Kidney epithelial cell (primary cell): ENCODE measurements at regions not wholly inside any gene's neighbourhood (a gene's known extent, or its start where the extent isn't known, plus 50 kb on each side); places are given as distances from the start of the nearest gene placed in this dataset.

Source experiments
- DNase-seq: peaks from one replicate; pipeline ENCODE4 v3.0.0-alpha.2; 2010; ENCODE audit warnings: low read depth
- H3K27me3 ChIP-seq: 2 replicates; pipeline ENCODE4 v1.6.0; 2011; ENCODE audit warnings: low read length; ENCODE audit not compliant: control insufficient read depth, insufficient read depth
- H3K36me3 ChIP-seq: 2 replicates; pipeline ENCODE4 v1.5.1; 2011; ENCODE audit warnings: low read length; ENCODE audit not compliant: control insufficient read depth, insufficient read depth
- H3K4me3 ChIP-seq: 2 replicates; pipeline ENCODE4 v1.5.1; 2011; ENCODE audit warnings: low read depth, mild to moderate bottlenecking, control low read depth, low read length
- TF ChIP-seq, protein P1 (sequence below): IDR thresholded peaks from 2 replicates; pipeline ENCODE4 v1.5.1; 2011; ENCODE audit warnings: mild to moderate bottlenecking, moderate library complexity, low read length, control low read depth, inconsistent platforms; ENCODE audit not compliant: insufficient read depth, poor library complexity, severe bottlenecking

DNA sequence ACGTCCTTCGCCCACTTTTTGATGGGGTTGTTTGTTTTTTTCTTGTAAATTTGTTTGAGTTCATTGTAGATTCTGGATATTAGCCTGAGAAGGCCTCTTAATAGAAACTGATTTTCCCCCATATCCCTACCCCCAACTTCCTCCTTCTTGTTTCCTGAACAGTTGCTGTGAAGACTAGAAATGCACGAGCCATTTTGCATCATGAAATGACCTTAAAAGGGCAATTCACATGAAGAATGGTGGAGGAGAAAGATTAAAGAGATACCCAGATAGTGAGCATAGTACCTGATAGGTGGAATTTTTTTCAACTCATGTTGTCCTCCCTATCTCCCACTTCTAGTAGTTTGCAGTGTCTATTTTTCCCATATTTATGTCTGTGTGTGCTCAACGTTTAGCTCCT lies 55.2 kb upstream of the KCNH8 start:
- no peak overlapping the region for H3K4me3 ChIP-seq
- DNase-seq: no peak
- TF ChIP-seq, protein P1, sequence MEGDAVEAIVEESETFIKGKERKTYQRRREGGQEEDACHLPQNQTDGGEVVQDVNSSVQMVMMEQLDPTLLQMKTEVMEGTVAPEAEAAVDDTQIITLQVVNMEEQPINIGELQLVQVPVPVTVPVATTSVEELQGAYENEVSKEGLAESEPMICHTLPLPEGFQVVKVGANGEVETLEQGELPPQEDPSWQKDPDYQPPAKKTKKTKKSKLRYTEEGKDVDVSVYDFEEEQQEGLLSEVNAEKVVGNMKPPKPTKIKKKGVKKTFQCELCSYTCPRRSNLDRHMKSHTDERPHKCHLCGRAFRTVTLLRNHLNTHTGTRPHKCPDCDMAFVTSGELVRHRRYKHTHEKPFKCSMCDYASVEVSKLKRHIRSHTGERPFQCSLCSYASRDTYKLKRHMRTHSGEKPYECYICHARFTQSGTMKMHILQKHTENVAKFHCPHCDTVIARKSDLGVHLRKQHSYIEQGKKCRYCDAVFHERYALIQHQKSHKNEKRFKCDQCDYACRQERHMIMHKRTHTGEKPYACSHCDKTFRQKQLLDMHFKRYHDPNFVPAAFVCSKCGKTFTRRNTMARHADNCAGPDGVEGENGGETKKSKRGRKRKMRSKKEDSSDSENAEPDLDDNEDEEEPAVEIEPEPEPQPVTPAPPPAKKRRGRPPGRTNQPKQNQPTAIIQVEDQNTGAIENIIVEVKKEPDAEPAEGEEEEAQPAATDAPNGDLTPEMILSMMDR: no peak
- H3K27me3 ChIP-seq: no peaks in the 10 kb centered on the region
- no peaks in the 10 kb centered on the region for H3K36me3 ChIP-seq

DNA sequence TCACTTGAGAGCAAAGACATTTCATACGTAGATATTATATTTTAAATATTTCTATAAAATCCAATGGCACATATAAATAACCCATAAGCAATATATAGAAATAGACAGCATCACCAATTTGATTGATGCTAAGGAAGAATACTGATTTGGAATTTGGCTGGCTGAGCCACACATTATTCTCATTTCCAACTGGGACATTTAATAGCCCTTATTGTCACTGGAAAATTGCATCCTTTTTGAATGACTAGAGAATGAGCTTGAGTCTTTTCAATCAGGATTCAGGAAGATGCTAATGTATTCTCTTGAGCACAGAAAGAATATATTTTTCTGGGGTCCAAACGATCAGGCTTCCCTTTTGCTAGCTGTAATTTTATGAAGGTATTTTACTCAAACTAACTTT lies 70.9 kb upstream of the KCNH8 start:
- Histone ChIP-seq H3K4me3 (no peak overlapping the region), H3K27me3 (no peaks in the 10 kb centered on the region)

DNA sequence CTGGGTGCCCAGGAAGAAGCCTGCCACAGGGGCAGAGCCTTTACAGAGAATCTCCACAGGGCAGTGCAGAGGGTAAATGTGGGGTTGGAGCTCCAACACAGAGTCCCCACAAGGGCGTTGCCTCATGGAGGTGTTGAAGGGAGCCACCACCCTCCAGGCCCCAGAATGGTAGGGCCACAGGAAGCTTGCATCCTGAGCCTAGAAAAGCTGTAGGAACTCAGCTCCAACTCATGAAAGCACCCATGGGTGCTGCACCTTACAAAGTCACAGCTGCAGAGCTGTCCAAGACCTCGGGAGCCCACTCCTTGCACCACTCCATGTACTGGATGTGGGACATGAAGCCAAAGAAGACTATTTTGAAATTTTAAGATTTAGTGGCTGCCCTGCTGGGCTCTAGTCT lies 73.3 kb upstream of the KCNH8 start:
- Histone ChIP-seq H3K4me3 (no peak overlapping the region), H3K27me3 (no peaks in the 10 kb centered on the region), H3K36me3 (no peaks in the 10 kb centered on the region)
- TF ChIP-seq, protein P1: no peak
- no peak for DNase-seq

More for the DNA sequence above, 70.9 kb upstream of the KCNH8 start:
- TF ChIP-seq, protein P1: no peak
- DNase-seq: no peak
- no peaks in the 10 kb centered on the region for H3K36me3 ChIP-seq

DNA sequence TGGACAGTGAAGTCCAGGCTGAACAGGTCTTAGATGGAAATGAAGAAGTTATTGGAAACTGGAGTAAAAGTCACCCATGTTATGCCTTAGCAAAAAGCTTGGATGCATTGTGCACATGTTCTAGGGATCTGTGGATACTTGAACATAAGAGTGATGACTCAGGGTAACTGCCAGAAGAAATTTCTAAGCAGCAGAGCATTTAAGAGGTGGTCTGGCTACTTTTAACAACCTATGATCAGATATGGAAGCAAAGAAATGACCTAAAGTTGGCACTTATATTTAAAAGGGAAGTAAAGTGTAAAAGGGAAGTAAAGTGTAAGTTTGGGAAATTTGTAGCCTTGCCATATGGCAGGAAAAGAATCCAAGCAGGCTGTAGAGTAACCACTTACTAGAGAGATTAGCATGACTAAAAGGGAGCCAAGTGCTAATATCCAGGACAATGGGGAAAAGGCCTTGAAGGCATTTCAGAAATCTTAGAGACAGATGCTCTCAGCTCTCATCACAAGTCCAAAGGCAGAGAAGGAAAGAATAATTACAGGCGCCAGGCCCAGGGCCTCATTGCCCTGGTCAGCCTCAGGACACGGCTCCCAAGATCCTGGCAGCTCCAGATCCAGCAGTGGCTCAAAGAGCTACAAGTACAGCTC lies 73.9 kb upstream of the KCNH8 start:
- H3K27me3 ChIP-seq: no peaks in the 10 kb centered on the region
- no peak for DNase-seq
- H3K36me3 ChIP-seq: no peaks in the 10 kb centered on the region
- H3K4me3 ChIP-seq: no peak overlapping the region
- TF ChIP-seq, protein P1: no peak

DNA sequence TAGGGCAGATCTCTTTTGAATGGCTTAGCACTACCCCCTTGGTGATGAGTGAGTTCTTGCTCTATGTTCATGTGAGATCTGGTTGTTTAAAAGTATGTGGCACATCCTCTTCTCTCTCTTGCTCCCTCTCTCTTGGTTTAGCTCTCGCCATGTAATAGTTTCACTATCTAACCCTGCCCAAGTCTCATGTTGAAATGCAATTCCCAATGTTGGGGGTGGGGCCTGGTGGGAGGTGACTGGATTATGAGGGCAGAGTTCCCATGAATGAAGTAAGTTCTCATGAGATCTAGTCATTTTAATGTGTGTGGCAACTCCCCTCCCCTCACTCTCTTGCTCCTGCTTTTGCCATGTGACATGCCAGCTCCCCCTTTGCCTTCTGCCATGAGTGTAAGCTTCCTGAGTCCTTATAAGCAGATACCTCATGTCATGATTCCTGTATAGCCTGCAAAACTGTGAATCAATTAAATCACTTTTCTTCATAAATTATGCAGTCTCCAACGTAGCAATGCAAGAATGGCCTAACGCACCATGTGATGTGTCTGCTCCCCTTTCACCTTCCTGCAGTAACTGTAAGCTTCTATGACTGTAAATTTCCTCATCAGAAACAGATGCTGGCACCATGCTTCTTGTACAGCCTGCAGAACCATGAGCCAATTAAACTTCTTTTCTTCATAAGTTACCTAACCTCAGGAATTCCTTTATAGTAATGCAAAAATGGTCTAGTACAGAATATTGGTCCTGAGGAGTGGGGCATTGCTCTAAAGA lies 74.8 kb upstream of the KCNH8 start:
- Histone ChIP-seq H3K36me3 (no peaks in the 10 kb centered on the region), H3K4me3 (no peak overlapping the region), H3K27me3 (no peaks in the 10 kb centered on the region)
- TF ChIP-seq, protein P1: no peak
- no peak for DNase-seq
